DMS153 treated with DMSO at 0.1 percent for 48 hours (cell line): ENCODE measurements at regions not wholly inside any gene's neighbourhood (a gene's known extent, or its start where the extent isn't known, plus 50 kb on each side); places are given as distances from the start of the nearest gene placed in this dataset.
"Not testable (repeated sequence)": the region's sequence is repeated elsewhere in the genome, so short reads cannot be mapped to it uniquely, and the experiment has no call there.

Experiments used
- DNase-seq: peaks from one replicate; lab custom pipeline; 2025; ENCODE audit not compliant: unreplicated experiment; lab: John Stamatoyannopoulos, UW

- no peak for DNase-seq
Measured at GRCh38 chr10:22875581-22875980, 52.3 kb upstream of the ARMC3 start.

- DNase-seq: peak; percentile 31
Measured at GRCh38 chr10:22874189-22874854, 53.5 kb upstream of the ARMC3 start.

GRCh38 chr10:22856444-22857074 lies 71.3 kb upstream of the ARMC3 start:
- no peak for DNase-seq

GRCh38 chr10:22854935-22855421 lies 72.9 kb upstream of the ARMC3 start:
- DNase-seq: no peak

- DNase-seq: no peak
Measured at GRCh38 chr10:22853906-22854447, 73.9 kb upstream of the ARMC3 start.

- DNase-seq: no peak
Measured at GRCh38 chr10:22852712-22853353, 75.0 kb upstream of the ARMC3 start.

- no peak for DNase-seq
Measured at GRCh38 chr10:22851865-22852239, 76.0 kb upstream of the ARMC3 start.

- DNase-seq: no peak
Measured at GRCh38 chr10:22850541-22850940, 77.3 kb upstream of the ARMC3 start.

GRCh38 chr10:22849077-22849805 lies 78.6 kb upstream of the ARMC3 start:
- no peak for DNase-seq

GRCh38 chr10:22848509-22848908 lies 79.3 kb upstream of the ARMC3 start:
- DNase-seq: no peak

- no peak for DNase-seq
Measured at GRCh38 chr10:22846294-22846693, 81.6 kb upstream of the ARMC3 start.

- no peak for DNase-seq
Measured at GRCh38 chr10:22839639-22840038, 88.2 kb upstream of the ARMC3 start.

- DNase-seq: no peak
Measured at GRCh38 chr10:22837771-22838170, 90.1 kb upstream of the ARMC3 start.

- DNase-seq: no peak
Measured at GRCh38 chr10:22837351-22837750, 90.5 kb upstream of the ARMC3 start.

- no peak for DNase-seq
Measured at GRCh38 chr10:22834471-22834870, 93.4 kb upstream of the ARMC3 start.

GRCh38 chr10:22833781-22834180 lies 94.1 kb upstream of the ARMC3 start:
- no peak for DNase-seq

- DNase-seq: no peak
Measured at GRCh38 chr10:22833353-22833752, 94.5 kb upstream of the ARMC3 start.

GRCh38 chr10:22832851-22833250 lies 95.0 kb upstream of the ARMC3 start:
- no peak for DNase-seq

GRCh38 chr10:22832066-22832602 lies 95.7 kb upstream of the ARMC3 start:
- DNase-seq: no peak

- DNase-seq: no peak
Measured at GRCh38 chr10:22831586-22831985, 96.3 kb upstream of the ARMC3 start.

- DNase-seq: not testable (repeated sequence)
Measured at GRCh38 chr10:22828712-22829111, 99.1 kb upstream of the ARMC3 start.
